SK-N-SH treated with all-trans-retinoic acid at 6 μM for 48 hours (cell line): ENCODE measurements at regions not wholly inside any gene's neighbourhood (a gene's known extent, or its start where the extent isn't known, plus 50 kb on each side); places are given as distances from the start of the nearest gene placed in this dataset.
"Not testable (repeated sequence)": the region's sequence is repeated elsewhere in the genome, so short reads cannot be mapped to it uniquely, and the experiment has no call there.

Experiments used
- ATAC-seq: fragments of 200-7000 bp; cut with Tn5 transposase; 3 replicates; pipeline ENCODE4 v1.9.1; 2020; ENCODE audit warnings: mild to moderate bottlenecking, moderate library complexity
- ARNTL ChIP-seq: fragments of 450-650 bp; formaldehyde crosslinking; IDR thresholded peaks from 2 replicates; pipeline ENCODE4 v1.5.0; 2020; ENCODE audit warnings: low read depth, mild to moderate bottlenecking, moderate library complexity, borderline replicate concordance
- BACH2 ChIP-seq: fragments of 250-450 bp; sonication (Bioruptor Pico); IDR thresholded peaks from 2 replicates; pipeline ENCODE4 v1.9.0; 2021; ENCODE audit warnings: mild to moderate bottlenecking, borderline replicate concordance
- CSDC2 ChIP-seq: fragments of 250-450 bp; sonication (Bioruptor Pico); IDR thresholded peaks from 2 replicates; pipeline ENCODE4 v1.5.0; 2020; ENCODE audit warnings: mild to moderate bottlenecking, moderate library complexity
- ESRRG ChIP-seq: fragments of 250-450 bp; sonication (Bioruptor Pico); IDR thresholded peaks from 2 replicates; pipeline ENCODE4 v1.6.1; 2021; ENCODE audit warnings: mild to moderate bottlenecking
- GLIS3 ChIP-seq: fragments of 250-450 bp; sonication (Bioruptor Pico); IDR thresholded peaks from 2 replicates; pipeline ENCODE4 v1.5.0; 2020; ENCODE audit warnings: mild to moderate bottlenecking, moderate library complexity
- ISL1 ChIP-seq: fragments of 250-450 bp; sonication (Bioruptor Pico); IDR thresholded peaks from 2 replicates; pipeline ENCODE4 v2.1.2; 2022; ENCODE audit warnings: mild to moderate bottlenecking, moderate library complexity
- OSR1 ChIP-seq: fragments of 250-450 bp; sonication (Bioruptor Pico); IDR thresholded peaks from 2 replicates; pipeline ENCODE4 v1.8.0; 2022; ENCODE audit warnings: moderate library complexity, mild to moderate bottlenecking, inconsistent platforms
- PPARA ChIP-seq: fragments of 250-450 bp; sonication (Bioruptor Pico); IDR thresholded peaks from 2 replicates; pipeline ENCODE4 v1.5.0; 2020; ENCODE audit warnings: mild to moderate bottlenecking, borderline replicate concordance
- RARB ChIP-seq: fragments of 250-450 bp; sonication (Bioruptor Pico); IDR thresholded peaks from 2 replicates; pipeline ENCODE4 v1.8.0; 2021; ENCODE audit warnings: mild to moderate bottlenecking, moderate library complexity
- SNAI2 ChIP-seq: fragments of 250-450 bp; sonication (Bioruptor Pico); IDR thresholded peaks from 2 replicates; pipeline ENCODE4 v1.5.0; 2020; ENCODE audit warnings: mild to moderate bottlenecking, moderate library complexity
- TCF4 ChIP-seq: fragments of 250-450 bp; sonication (Bioruptor Pico); IDR thresholded peaks from 2 replicates; pipeline ENCODE4 v1.8.0; 2021; ENCODE audit warnings: mild to moderate bottlenecking, moderate library complexity, borderline replicate concordance
- ZC3H10 ChIP-seq: fragments of 250-450 bp; sonication (Bioruptor Pico); IDR thresholded peaks from 2 replicates; pipeline ENCODE4 v1.5.1; 2021; ENCODE audit warnings: mild to moderate bottlenecking, moderate library complexity
- ZFP3 ChIP-seq: fragments of 250-450 bp; sonication (Bioruptor Pico); IDR thresholded peaks from 2 replicates; pipeline ENCODE4 v1.5.0; 2020; ENCODE audit warnings: mild to moderate bottlenecking, moderate library complexity
- ZFP30 ChIP-seq: fragments of 450-650 bp; formaldehyde crosslinking; IDR thresholded peaks from 2 replicates; pipeline ENCODE4 v1.5.0; 2022; ENCODE audit warnings: mild to moderate bottlenecking, moderate library complexity
- ZNF565 ChIP-seq: fragments of 450-650 bp; formaldehyde crosslinking; conservative IDR thresholded peaks from 2 replicates; pipeline ENCODE4 v1.5.0; 2020; ENCODE audit warnings: low read depth, mild to moderate bottlenecking, moderate library complexity
- ZNF70 ChIP-seq: fragments of 450-650 bp; formaldehyde crosslinking; IDR thresholded peaks from 2 replicates; pipeline ENCODE4 v1.5.0; 2020; ENCODE audit warnings: mild to moderate bottlenecking, moderate library complexity
- ZNF8 ChIP-seq: fragments of 450-650 bp; formaldehyde crosslinking; IDR thresholded peaks from 2 replicates; pipeline ENCODE4 v1.5.0; 2020; ENCODE audit warnings: mild to moderate bottlenecking, moderate library complexity
- TF ChIP-seq, protein P1 (sequence below): fragments of 250-450 bp; sonication (Bioruptor Pico); IDR thresholded peaks from 2 replicates; pipeline ENCODE4 v1.5.1; 2021; ENCODE audit warnings: mild to moderate bottlenecking, moderate library complexity
- TF ChIP-seq, protein P2 (sequence below): fragments of 250-450 bp; sonication (Bioruptor Pico); IDR thresholded peaks from 2 replicates; pipeline ENCODE4 v1.5.0; 2020; ENCODE audit warnings: mild to moderate bottlenecking, moderate library complexity
- TF ChIP-seq, protein P3 (sequence below): fragments of 250-450 bp; sonication (Bioruptor Pico); IDR thresholded peaks from 2 replicates; pipeline ENCODE4 v1.8.0; 2021; ENCODE audit warnings: low read depth, mild to moderate bottlenecking, moderate library complexity, borderline replicate concordance
- TF ChIP-seq, protein P4 (sequence below): fragments of 250-450 bp; sonication (Bioruptor Pico); IDR thresholded peaks from 2 replicates; pipeline ENCODE4 v1.5.1; 2020; ENCODE audit warnings: low read depth, mild to moderate bottlenecking, moderate library complexity

DNA sequence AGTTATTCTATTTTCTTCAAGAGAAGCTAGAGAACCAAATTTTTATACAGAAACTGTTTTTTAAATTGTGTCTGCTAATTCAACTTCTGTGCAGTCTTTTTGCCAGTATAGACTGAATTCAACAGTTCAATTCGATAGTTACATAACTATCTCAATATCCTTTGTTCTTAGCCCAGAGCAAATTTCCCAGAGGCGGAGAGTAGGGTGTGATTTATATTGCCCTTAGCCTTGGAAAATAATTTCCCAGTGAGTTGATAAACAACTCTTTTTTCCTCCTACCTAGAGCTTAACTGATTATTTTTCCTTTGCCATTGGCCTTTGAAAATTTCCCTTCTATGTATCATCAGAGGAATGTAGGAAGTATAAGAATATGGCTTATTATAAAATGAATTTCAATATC, 420.5 kb downstream of the NSUN3 start:
- no peak for ATAC-seq
- no peak for TF ChIP-seq ZFP3
- TF ChIP-seq ZNF565: no peak
- no peak for TF ChIP-seq PPARA (CRISPR knock-in tag)
- no peak for TF ChIP-seq ISL1 (CRISPR knock-in tag)
- no peak for TF ChIP-seq BACH2 (CRISPR knock-in tag)
- TF ChIP-seq ARNTL (CRISPR knock-in tag): no peak
- no peak for TF ChIP-seq ZFP30 (CRISPR knock-in tag)
- no peak for TF ChIP-seq ZC3H10
- no peak for TF ChIP-seq TCF4 (CRISPR knock-in tag)
- TF ChIP-seq, protein P1, sequence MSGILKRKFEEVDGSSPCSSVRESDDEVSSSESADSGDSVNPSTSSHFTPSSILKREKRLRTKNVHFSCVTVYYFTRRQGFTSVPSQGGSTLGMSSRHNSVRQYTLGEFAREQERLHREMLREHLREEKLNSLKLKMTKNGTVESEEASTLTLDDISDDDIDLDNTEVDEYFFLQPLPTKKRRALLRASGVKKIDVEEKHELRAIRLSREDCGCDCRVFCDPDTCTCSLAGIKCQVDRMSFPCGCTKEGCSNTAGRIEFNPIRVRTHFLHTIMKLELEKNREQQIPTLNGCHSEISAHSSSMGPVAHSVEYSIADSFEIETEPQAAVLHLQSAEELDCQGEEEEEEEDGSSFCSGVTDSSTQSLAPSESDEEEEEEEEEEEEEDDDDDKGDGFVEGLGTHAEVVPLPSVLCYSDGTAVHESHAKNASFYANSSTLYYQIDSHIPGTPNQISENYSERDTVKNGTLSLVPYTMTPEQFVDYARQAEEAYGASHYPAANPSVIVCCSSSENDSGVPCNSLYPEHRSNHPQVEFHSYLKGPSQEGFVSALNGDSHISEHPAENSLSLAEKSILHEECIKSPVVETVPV (CRISPR knock-in tag): no peak
- TF ChIP-seq CSDC2 (CRISPR knock-in tag): no peak

DNA sequence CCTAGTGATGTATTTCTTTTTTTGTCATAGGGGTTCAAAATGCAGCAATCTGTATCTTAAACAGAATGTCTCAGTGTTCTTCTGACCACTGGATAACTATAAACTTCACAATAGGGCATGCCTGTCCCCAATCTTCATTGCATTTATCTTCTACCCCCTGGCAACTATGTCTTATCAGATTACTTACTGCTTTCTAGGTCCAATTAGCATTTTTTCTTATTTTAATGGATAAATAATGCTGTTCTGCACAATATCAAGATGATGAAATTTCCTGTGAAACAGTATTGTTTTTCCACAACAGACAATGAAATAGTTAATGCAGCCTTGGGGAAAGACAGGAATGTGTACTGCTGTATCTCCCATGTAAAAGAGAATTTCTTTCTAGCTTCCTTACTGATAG, 432.1 kb downstream of the NSUN3 start:
- ATAC-seq: no peak
- TF ChIP-seq, protein P2, sequence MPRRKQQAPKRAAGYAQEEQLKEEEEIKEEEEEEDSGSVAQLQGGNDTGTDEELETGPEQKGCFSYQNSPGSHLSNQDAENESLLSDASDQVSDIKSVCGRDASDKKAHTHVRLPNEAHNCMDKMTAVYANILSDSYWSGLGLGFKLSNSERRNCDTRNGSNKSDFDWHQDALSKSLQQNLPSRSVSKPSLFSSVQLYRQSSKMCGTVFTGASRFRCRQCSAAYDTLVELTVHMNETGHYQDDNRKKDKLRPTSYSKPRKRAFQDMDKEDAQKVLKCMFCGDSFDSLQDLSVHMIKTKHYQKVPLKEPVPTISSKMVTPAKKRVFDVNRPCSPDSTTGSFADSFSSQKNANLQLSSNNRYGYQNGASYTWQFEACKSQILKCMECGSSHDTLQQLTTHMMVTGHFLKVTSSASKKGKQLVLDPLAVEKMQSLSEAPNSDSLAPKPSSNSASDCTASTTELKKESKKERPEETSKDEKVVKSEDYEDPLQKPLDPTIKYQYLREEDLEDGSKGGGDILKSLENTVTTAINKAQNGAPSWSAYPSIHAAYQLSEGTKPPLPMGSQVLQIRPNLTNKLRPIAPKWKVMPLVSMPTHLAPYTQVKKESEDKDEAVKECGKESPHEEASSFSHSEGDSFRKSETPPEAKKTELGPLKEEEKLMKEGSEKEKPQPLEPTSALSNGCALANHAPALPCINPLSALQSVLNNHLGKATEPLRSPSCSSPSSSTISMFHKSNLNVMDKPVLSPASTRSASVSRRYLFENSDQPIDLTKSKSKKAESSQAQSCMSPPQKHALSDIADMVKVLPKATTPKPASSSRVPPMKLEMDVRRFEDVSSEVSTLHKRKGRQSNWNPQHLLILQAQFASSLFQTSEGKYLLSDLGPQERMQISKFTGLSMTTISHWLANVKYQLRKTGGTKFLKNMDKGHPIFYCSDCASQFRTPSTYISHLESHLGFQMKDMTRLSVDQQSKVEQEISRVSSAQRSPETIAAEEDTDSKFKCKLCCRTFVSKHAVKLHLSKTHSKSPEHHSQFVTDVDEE (CRISPR knock-in tag): peak; percentile 85
- TF ChIP-seq CSDC2 (CRISPR knock-in tag) (no peak), TCF4 (CRISPR knock-in tag) (peak; percentile 76), ISL1 (CRISPR knock-in tag) (peak; percentile 92), GLIS3 (CRISPR knock-in tag) (0 out of 2 replicates have a peak, but pooled peaks have one; percentile 30), ESRRG (CRISPR knock-in tag) (0 out of 2 replicates have a peak, but pooled peaks have one; percentile 50), OSR1 (CRISPR knock-in tag) (no peak)
- TF ChIP-seq, protein P1 (CRISPR knock-in tag): peak; percentile 60; the same call in 1 of the 2 replicates
- TF ChIP-seq, protein P3, sequence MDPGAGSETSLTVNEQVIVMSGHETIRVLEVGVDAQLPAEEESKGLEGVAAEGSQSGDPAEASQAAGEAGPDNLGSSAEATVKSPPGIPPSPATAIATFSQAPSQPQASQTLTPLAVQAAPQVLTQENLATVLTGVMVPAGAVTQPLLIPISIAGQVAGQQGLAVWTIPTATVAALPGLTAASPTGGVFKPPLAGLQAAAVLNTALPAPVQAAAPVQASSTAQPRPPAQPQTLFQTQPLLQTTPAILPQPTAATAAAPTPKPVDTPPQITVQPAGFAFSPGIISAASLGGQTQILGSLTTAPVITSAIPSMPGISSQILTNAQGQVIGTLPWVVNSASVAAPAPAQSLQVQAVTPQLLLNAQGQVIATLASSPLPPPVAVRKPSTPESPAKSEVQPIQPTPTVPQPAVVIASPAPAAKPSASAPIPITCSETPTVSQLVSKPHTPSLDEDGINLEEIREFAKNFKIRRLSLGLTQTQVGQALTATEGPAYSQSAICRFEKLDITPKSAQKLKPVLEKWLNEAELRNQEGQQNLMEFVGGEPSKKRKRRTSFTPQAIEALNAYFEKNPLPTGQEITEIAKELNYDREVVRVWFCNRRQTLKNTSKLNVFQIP: no peak

DNA sequence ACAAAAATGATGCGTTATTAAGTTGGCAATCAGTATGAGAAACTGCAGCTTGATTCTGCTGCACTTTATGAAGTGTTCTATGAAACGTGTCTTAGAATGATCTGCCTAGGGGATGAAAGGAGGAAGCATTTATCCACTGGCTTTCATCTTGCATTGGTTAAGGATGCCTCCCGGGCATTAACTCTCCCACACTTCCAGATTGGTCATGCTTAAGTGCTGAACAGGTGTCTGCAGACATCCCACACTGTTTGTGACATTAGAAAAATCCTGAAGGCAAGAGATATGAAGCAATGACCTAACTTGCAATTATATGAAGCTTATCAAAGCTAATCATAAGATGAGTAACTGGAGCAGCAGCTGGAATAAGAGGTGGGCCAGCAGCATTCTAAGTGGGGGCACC, 437.3 kb downstream of the NSUN3 start:
- no peak for ATAC-seq

DNA sequence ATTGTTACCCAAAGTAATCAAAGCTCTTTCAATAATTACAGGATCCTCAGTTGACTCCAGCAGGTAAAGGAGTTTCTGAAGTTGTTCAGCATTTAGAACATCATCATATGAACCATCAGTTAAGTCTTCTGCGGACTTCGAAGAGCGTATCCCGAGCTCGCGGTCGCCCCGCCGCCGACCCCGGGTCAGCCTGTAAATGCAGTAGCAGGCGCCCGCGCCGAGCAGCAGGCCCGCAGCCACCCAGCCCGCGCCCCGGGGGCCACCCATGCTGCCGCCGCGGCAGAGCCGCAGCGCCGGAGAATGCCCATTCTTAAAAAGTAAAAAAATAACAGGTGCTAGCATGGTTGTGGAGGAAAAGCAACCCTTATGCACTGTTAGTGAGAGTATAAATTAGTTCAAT, 444.5 kb downstream of the NSUN3 start:
- ATAC-seq: not testable (repeated sequence)

More for the DNA sequence above, 437.3 kb downstream of the NSUN3 start:
- TF ChIP-seq ZNF565 (no peak), ZNF8 (CRISPR knock-in tag) (no peak), ISL1 (CRISPR knock-in tag) (no peak), ARNTL (CRISPR knock-in tag) (no peak), BACH2 (CRISPR knock-in tag) (no peak), RARB (no peak), PPARA (CRISPR knock-in tag) (no peak), ZFP3 (no peak), ZFP30 (CRISPR knock-in tag) (no peak), SNAI2 (CRISPR knock-in tag) (no peak), ZC3H10 (no peak), OSR1 (CRISPR knock-in tag) (no peak), ZNF70 (CRISPR knock-in tag) (no peak), TCF4 (CRISPR knock-in tag) (no peak)
- TF ChIP-seq, protein P1 (CRISPR knock-in tag): no peak
- TF ChIP-seq, protein P2 (CRISPR knock-in tag): no peak
- TF ChIP-seq, protein P4, sequence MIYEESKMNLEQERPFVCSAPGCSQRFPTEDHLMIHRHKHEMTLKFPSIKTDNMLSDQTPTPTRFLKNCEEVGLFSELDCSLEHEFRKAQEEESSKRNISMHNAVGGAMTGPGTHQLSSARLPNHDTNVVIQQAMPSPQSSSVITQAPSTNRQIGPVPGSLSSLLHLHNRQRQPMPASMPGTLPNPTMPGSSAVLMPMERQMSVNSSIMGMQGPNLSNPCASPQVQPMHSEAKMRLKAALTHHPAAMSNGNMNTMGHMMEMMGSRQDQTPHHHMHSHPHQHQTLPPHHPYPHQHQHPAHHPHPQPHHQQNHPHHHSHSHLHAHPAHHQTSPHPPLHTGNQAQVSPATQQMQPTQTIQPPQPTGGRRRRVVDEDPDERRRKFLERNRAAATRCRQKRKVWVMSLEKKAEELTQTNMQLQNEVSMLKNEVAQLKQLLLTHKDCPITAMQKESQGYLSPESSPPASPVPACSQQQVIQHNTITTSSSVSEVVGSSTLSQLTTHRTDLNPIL (CRISPR knock-in tag): no peak
- TF ChIP-seq, all 23 proteins: peak for 0
